ENCODE measurements at regions not wholly inside any gene's neighbourhood (a gene's known extent, or its start where the extent isn't known, plus 50 kb on each side); places are given as distances from the start of the nearest gene placed in this dataset.
A peak's percentile ranks its signal among the peaks of the same experiment; 100 is the strongest.

- no peak for TF ChIP-seq REST (IDR thresholded peaks at IDR 0.05)
- TF ChIP-seq USF2 (IDR thresholded peaks at IDR 0.05) = no peak
- TF ChIP-seq CBX2 (IDR thresholded peaks at IDR 0.05; ENCODE audit: borderline replicate concordance, low read depth) = no peak
Measured at GRCh38 chr4:189786447-189786846, 154.2 kb upstream of the FRG1 start (continued).

GRCh38 chr4:189787216-189788031, 153.2 kb upstream of the FRG1 start:
- WGBS (ENCODE audit: missing lambda C conversion rate) = 72% methylated on average over 18 of the region's 19 CpGs
- Histone ChIP-seq H3K4me3 (no peak overlapping the region), H3K9me3 (no peaks in the 10 kb centered on the region), H3K4me2 (no peak overlapping the region), H3K27ac (no peak overlapping the region), H3K4me1 (no peaks in the 10 kb centered on the region)
- no peak for TF ChIP-seq MAFK (IDR thresholded peaks at IDR 0.05; ENCODE audit: partially characterized antibody)
- no peak for TF ChIP-seq HOXB5 (CRISPR knock-in tag; IDR thresholded peaks at IDR 0.05)
- no peak for TF ChIP-seq PHF8 (IDR thresholded peaks at IDR 0.05; ENCODE audit: borderline replicate concordance, low read depth)
- TF ChIP-seq MAZ (IDR thresholded peaks at IDR 0.05; ENCODE audit: borderline replicate concordance, low read depth, low read length) = no peak
- no peak for TF ChIP-seq EHF (CRISPR knock-in tag; IDR thresholded peaks at IDR 0.05)
- no peak for TF ChIP-seq CTCF (IDR thresholded peaks at IDR 0.05)
- TF ChIP-seq RFX5 (IDR thresholded peaks at IDR 0.05) = no peak
- TF ChIP-seq JUN (IDR thresholded peaks at IDR 0.05) = no peak
- no peak for TF ChIP-seq HOXB13 (CRISPR knock-in tag; IDR thresholded peaks at IDR 0.05; ENCODE audit: low read depth)
- TF ChIP-seq RNF2 (IDR thresholded peaks at IDR 0.05; ENCODE audit: borderline replicate concordance, low read depth) = no peak
- TF ChIP-seq RAD21 (conservative IDR thresholded peaks at IDR 0.05 in 1 of 2, IDR thresholded peaks at IDR 0.05 in 1 of 2) = no peak
- DNase-seq (ENCODE audit: low read depth in 1 of 2, low spot score in 1 of 2) (no peak), ATAC-seq (no peak), FAIRE-seq (no peak)
- ChIA-PET POLR2A (no interaction called here), CTCF (no interaction called here)

- FAIRE-seq = no peak
- peak; percentile 33 to 65 for DNase-seq (ENCODE audit: low read depth in 1 of 2, low spot score in 1 of 2)
- peak overlapping the region; percentile 46 for H3K4me2 ChIP-seq
- CTCF ChIA-PET = interaction anchor here (0.5 to 2.1 kb wide), 9 partner anchors 10 to 1691 kb away, joined by 3 to 20 read pairs (median 5); no protein-coding TSS in a partner anchor
- H3K4me1 ChIP-seq = no peaks in the 10 kb centered on the region
- H3K4me3 ChIP-seq = no peak overlapping the region
- POLR2A ChIA-PET = interaction anchor here (0.6 kb wide), 1 partner anchor 1755 kb away, joined by 3 read pairs; no protein-coding TSS in a partner anchor
- WGBS (ENCODE audit: missing lambda C conversion rate) = 35% methylated on average over 14 of the region's 20 CpGs
- H3K27ac ChIP-seq = no peak overlapping the region
- H3K9me3 ChIP-seq = no peaks in the 10 kb centered on the region
- ATAC-seq = peak; percentile 89 to 93
- TF ChIP-seq MAZ (IDR thresholded peaks at IDR 0.05; ENCODE audit: borderline replicate concordance, low read depth, low read length) (no peak), SMC3 (IDR thresholded peaks at IDR 0.05) (peak; percentile 68), RCOR1 (IDR thresholded peaks at IDR 0.05; ENCODE audit: low read depth, low read length) (no peak), E2F6 (IDR thresholded peaks at IDR 0.05; ENCODE audit: borderline replicate concordance, low read depth) (no peak), CHD4 (IDR thresholded peaks at IDR 0.05; ENCODE audit: borderline replicate concordance) (no peak), RAD21 (conservative IDR thresholded peaks at IDR 0.05 in 1 of 2, IDR thresholded peaks at IDR 0.05 in 1 of 2) (peak; percentile 79 to 87), CTCF (IDR thresholded peaks at IDR 0.05) (peak; percentile 64)
Measured at GRCh38 chr4:189792924-189793618, 147.6 kb upstream of the FRG1 start.

Data from A549 (cell line).